ENCODE measurements at regions not wholly inside any gene's neighbourhood (a gene's known extent, or its start where the extent isn't known, plus 50 kb on each side); places are given as distances from the start of the nearest gene placed in this dataset.

DNA sequence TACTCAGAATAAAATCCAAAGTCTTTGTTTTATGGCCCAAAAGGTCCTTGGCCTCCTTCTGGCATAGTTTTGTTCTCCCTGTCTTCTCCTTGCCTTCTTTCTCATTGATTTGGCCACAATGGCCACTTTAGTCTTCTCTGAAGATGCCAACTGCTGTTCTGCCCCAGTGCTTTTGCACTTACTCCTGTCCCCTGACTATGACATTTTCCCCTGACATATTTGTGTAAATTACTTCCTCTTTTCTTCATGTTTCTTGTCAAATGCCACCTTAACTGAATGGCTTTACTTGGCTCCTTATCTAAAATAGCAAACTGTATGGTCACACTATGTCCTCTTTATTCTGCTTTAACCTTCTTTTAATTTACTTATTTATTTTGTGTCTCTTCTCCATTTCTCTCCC is 484.7 kb upstream of the ARRDC3 start:
- TF ChIP-seq EZH2phosphoT487 (IDR thresholded peaks at IDR 0.05; ENCODE audit: borderline replicate concordance, low read depth, low read length) = no peak
- TF ChIP-seq, protein P1, sequence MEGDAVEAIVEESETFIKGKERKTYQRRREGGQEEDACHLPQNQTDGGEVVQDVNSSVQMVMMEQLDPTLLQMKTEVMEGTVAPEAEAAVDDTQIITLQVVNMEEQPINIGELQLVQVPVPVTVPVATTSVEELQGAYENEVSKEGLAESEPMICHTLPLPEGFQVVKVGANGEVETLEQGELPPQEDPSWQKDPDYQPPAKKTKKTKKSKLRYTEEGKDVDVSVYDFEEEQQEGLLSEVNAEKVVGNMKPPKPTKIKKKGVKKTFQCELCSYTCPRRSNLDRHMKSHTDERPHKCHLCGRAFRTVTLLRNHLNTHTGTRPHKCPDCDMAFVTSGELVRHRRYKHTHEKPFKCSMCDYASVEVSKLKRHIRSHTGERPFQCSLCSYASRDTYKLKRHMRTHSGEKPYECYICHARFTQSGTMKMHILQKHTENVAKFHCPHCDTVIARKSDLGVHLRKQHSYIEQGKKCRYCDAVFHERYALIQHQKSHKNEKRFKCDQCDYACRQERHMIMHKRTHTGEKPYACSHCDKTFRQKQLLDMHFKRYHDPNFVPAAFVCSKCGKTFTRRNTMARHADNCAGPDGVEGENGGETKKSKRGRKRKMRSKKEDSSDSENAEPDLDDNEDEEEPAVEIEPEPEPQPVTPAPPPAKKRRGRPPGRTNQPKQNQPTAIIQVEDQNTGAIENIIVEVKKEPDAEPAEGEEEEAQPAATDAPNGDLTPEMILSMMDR (conservative IDR thresholded peaks at IDR 0.05; ENCODE audit: low read length) = no peak

Measured in OCI-LY7 (cell line).